Glutamatergic neuron (in vitro differentiated cells): ENCODE measurements at regions not wholly inside any gene's neighbourhood (a gene's known extent, or its start where the extent isn't known, plus 50 kb on each side); places are given as distances from the start of the nearest gene placed in this dataset.

Experiments
- DNase-seq: peaks from one replicate; pipeline ENCODE4 v3.0.0; 2022
- H3K27ac Mint-ChIP-seq: one replicate; pipeline ENCODE4 v1.8.0; 2020; ENCODE audit warnings: mild to moderate bottlenecking, mixed read lengths, inconsistent platforms; ENCODE audit not compliant: unreplicated experiment
- H3K27me3 Mint-ChIP-seq: one replicate; pipeline ENCODE4 v1.8.0; 2020; ENCODE audit warnings: mild to moderate bottlenecking, moderate library complexity, mixed read lengths, inconsistent platforms; ENCODE audit not compliant: unreplicated experiment
- H3K36me3 Mint-ChIP-seq: one replicate; pipeline ENCODE4 v1.8.0; 2020; ENCODE audit warnings: mild to moderate bottlenecking, mixed read lengths, inconsistent platforms; ENCODE audit not compliant: unreplicated experiment
- H3K4me1 Mint-ChIP-seq: one replicate; pipeline ENCODE4 v1.8.0; 2020; ENCODE audit warnings: mild to moderate bottlenecking, low read depth, mixed read lengths, inconsistent platforms; ENCODE audit not compliant: unreplicated experiment
- H3K4me3 Mint-ChIP-seq: one replicate; pipeline ENCODE4 v1.8.0; 2020; ENCODE audit warnings: mild to moderate bottlenecking, mixed read lengths, inconsistent platforms; ENCODE audit not compliant: unreplicated experiment
- H3K9me3 Mint-ChIP-seq: one replicate; pipeline ENCODE4 v1.8.0; 2020; ENCODE audit warnings: mild to moderate bottlenecking, moderate library complexity, mixed read lengths, inconsistent platforms; ENCODE audit not compliant: unreplicated experiment
- TF ChIP-seq, protein P1 (sequence below): fragments of 200-600 bp; sonication (generic); IDR thresholded peaks from one replicate; pipeline ENCODE4 v1.5.0; 2021; ENCODE audit not compliant: partially characterized antibody, unreplicated experiment

DNA sequence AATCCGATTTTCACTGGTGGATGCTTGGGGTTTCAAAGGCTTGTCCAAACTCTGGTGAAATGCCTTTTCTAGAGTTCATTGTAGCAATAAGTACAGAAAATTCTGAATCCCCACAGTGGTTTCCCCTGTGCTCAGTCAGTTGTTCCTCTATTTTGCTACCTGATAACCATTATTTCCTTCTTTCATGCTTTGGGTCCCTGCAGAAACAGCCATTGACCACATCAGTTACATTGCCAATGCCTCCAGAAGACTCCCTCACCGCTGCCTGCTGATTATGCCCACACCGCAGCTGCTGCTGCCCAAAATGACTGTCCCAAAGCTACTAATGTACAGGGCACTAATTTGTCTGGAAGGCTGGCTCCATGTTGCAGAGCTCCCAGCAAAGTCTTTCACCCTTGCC, 517.3 kb downstream of the KLF12 start:
- Mint-ChIP-seq H3K27ac (no peak overlapping the region), H3K4me1 (no peaks in the 10 kb centered on the region), H3K4me3 (no peak overlapping the region), H3K27me3 (no peaks in the 10 kb centered on the region), H3K9me3 (no peaks in the 10 kb centered on the region), H3K36me3 (no peaks in the 10 kb centered on the region)
- no peak for DNase-seq
- TF ChIP-seq, protein P1, sequence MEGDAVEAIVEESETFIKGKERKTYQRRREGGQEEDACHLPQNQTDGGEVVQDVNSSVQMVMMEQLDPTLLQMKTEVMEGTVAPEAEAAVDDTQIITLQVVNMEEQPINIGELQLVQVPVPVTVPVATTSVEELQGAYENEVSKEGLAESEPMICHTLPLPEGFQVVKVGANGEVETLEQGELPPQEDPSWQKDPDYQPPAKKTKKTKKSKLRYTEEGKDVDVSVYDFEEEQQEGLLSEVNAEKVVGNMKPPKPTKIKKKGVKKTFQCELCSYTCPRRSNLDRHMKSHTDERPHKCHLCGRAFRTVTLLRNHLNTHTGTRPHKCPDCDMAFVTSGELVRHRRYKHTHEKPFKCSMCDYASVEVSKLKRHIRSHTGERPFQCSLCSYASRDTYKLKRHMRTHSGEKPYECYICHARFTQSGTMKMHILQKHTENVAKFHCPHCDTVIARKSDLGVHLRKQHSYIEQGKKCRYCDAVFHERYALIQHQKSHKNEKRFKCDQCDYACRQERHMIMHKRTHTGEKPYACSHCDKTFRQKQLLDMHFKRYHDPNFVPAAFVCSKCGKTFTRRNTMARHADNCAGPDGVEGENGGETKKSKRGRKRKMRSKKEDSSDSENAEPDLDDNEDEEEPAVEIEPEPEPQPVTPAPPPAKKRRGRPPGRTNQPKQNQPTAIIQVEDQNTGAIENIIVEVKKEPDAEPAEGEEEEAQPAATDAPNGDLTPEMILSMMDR: no peak

DNA sequence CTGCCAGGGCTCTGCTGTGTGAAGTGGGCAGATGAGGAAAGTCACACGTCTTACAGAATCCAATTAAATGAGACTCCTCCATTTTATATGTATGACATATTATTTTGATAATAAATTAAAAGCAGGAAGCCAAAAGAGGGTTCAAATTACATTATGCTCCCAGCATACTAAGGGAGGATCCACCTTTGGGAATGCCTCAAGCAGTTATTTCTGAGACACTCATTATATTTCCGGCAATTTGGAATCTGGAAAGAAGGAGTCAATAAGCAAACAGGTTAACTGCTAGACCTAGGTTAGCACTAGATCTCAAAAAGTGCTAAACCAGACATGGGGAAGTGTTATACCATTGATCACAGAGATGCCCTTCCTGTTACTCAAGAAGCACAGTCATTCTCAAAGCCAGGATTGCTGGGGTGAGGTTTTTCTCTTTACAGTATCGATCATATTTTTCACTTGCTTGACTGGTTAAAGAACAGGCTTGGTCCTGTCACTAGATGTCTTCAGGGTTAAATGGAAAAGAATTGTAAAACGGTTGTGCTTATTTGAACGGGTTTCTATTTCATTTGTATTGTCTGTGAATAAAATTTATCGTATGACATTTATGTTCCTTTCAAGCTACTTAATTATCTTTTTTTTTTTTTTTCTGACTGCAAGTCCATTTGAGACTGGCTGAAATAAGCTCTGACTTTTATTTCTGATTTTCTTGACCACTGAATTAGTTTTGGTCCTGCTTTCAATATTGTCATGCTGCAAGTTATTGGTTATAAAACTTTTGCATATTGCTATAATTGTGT, 523.2 kb downstream of the KLF12 start:
- no peaks in the 10 kb centered on the region for H3K4me1 Mint-ChIP-seq
- no peak overlapping the region for H3K27ac Mint-ChIP-seq
- TF ChIP-seq, protein P1: no peak
- no peak overlapping the region for H3K4me3 Mint-ChIP-seq
- H3K36me3 Mint-ChIP-seq: no peaks in the 10 kb centered on the region
- no peak for DNase-seq
- no peaks in the 10 kb centered on the region for H3K9me3 Mint-ChIP-seq
- H3K27me3 Mint-ChIP-seq: no peaks in the 10 kb centered on the region

DNA sequence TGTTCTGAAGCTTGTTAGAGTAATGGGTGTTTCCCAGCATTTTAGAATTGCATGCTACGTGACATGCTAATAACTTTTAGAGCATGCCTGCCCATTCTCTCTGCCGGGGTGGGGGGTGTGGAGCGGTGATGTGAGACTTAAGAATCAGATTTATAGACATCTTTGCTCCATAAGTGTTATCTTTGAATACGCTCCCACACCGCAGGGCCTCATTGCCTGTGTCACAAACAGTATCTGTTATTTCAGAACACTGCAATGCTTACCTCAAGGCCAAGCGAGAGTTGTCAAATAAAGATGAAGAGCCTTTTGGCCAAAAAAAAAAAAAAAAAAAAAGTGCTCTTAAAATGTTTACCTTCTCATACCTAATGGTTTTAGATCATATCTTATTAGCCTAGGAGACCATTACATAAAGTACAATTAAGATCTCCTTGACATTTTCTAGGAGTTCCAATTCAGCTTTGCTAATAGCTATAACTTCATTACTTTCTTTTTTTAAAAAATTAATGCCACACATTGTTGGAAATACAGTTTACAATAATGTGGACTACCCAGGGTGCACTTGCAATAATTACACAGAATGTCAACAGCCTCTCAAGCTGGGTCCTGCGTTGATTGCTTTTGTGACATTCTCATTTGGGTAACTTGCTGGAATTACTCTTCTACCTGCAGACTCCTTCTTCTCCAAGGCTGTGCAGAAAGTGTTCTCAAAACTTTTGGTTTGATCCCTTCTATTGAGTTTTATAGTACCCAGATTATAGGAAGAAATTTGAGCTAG, 525.3 kb downstream of the KLF12 start:
- Mint-ChIP-seq H3K27me3 (no peaks in the 10 kb centered on the region), H3K36me3 (no peaks in the 10 kb centered on the region), H3K27ac (no peak overlapping the region), H3K4me1 (no peaks in the 10 kb centered on the region), H3K9me3 (no peaks in the 10 kb centered on the region), H3K4me3 (no peak overlapping the region)
- DNase-seq: no peak
- TF ChIP-seq, protein P1: no peak

DNA sequence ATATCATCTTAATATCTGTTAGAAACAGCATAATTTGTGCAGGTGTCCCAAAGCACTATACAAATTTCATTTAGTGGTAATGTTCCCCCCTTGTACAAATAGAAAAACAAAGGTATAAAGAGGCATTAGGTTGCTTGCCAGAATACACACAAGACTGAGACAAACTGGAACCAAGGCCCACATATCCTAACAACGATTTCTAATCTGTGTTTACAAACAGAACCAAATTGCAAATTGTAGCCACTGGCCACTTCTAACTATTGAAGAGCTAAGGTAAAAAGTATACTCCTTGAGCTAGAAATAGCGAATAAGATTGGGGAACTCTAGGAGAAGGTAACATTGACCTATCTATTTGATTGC, 526.1 kb downstream of the KLF12 start:
- no peak for DNase-seq
- Mint-ChIP-seq H3K27me3 (no peaks in the 10 kb centered on the region), H3K4me1 (no peaks in the 10 kb centered on the region), H3K9me3 (no peaks in the 10 kb centered on the region), H3K36me3 (no peaks in the 10 kb centered on the region), H3K27ac (no peak overlapping the region), H3K4me3 (no peak overlapping the region)
- TF ChIP-seq, protein P1: no peak
